Activated CD8-positive, alpha-beta memory T cell treated with anti-CD3 and anti-CD28 coated beads for 24 hours (primary cell): ENCODE measurements at regions not wholly inside any gene's neighbourhood (a gene's known extent, or its start where the extent isn't known, plus 50 kb on each side); places are given as distances from the start of the nearest gene placed in this dataset.

Experiments used
- DNase-seq: peaks from one replicate; pipeline ENCODE4 v3.0.0-alpha.2; 2020

GRCh38 chr16:86632206-86632605 is 53.9 kb downstream of the FOXL1 start:
- DNase-seq, result no peak

GRCh38 chr16:86632944-86633343 is 54.6 kb downstream of the FOXL1 start:
- no peak for DNase-seq

GRCh38 chr16:86634292-86634691 is 55.9 kb downstream of the FOXL1 start:
- DNase-seq, result no peak

GRCh38 chr16:86635176-86635876 is 57.0 kb downstream of the FOXL1 start:
- DNase-seq, result no peak

GRCh38 chr16:86635926-86636325 is 57.6 kb downstream of the FOXL1 start:
- no peak for DNase-seq

- DNase-seq, result no peak
Observed at GRCh38 chr16:86637744-86638143, 59.4 kb downstream of the FOXL1 start.

- DNase-seq, result no peak
Observed at GRCh38 chr16:86638642-86639041, 60.3 kb downstream of the FOXL1 start.

- no peak for DNase-seq
Observed at GRCh38 chr16:86639354-86639753, 61.0 kb downstream of the FOXL1 start.

GRCh38 chr16:86640265-86640843 is 62.0 kb downstream of the FOXL1 start:
- no peak for DNase-seq

- no peak for DNase-seq
Observed at GRCh38 chr16:86642087-86642486, 63.7 kb downstream of the FOXL1 start.

- DNase-seq, result no peak
Observed at GRCh38 chr16:86643671-86644070, 65.3 kb downstream of the FOXL1 start.

GRCh38 chr16:86647561-86647960 is 69.2 kb downstream of the FOXL1 start:
- no peak for DNase-seq

GRCh38 chr16:86649875-86650274 is 71.5 kb downstream of the FOXL1 start:
- DNase-seq, result no peak

- DNase-seq, result no peak
Observed at GRCh38 chr16:86651013-86651627, 72.8 kb downstream of the FOXL1 start.

GRCh38 chr16:86651823-86652222 is 73.5 kb downstream of the FOXL1 start:
- no peak for DNase-seq

GRCh38 chr16:86653285-86654006 is 75.1 kb downstream of the FOXL1 start:
- no peak for DNase-seq

- no peak for DNase-seq
Observed at GRCh38 chr16:86657972-86658371, 79.6 kb downstream of the FOXL1 start.

- no peak for DNase-seq
Observed at GRCh38 chr16:86660623-86661022, 82.3 kb downstream of the FOXL1 start.

GRCh38 chr16:86661706-86662105 is 83.4 kb downstream of the FOXL1 start:
- DNase-seq, result no peak

GRCh38 chr16:86662195-86662594 is 83.8 kb downstream of the FOXL1 start:
- no peak for DNase-seq

GRCh38 chr16:86662740-86663139 is 84.4 kb downstream of the FOXL1 start:
- no peak for DNase-seq

- no peak for DNase-seq
Observed at GRCh38 chr16:86663685-86664521, 85.6 kb downstream of the FOXL1 start.
